SK-N-MC (cell line): ENCODE measurements at regions not wholly inside any gene's neighbourhood (a gene's known extent, or its start where the extent isn't known, plus 50 kb on each side); places are given as distances from the start of the nearest gene placed in this dataset.

Source experiments
- EZH2 ChIP-seq: fragments of 200-600 bp; sonication (generic); IDR thresholded peaks from one replicate; pipeline ENCODE4 v1.6.1; 2017; ENCODE audit warnings: antibody characterized with exemption
- POLR2AphosphoS5 ChIP-seq: IDR thresholded peaks from 2 replicates; pipeline ENCODE4 v1.6.1; 2012; ENCODE audit warnings: mild to moderate bottlenecking, low read depth, low read length, borderline replicate concordance

- TF ChIP-seq EZH2, result no peak
- no peak for TF ChIP-seq POLR2AphosphoS5
Measured at GRCh38 chr3:78337801-78338211, 1297.9 kb downstream of the ROBO2 start.
